G401 (cell line): ENCODE measurements at regions not wholly inside any gene's neighbourhood (a gene's known extent, or its start where the extent isn't known, plus 50 kb on each side); places are given as distances from the start of the nearest gene placed in this dataset.

Experiments
- DNase-seq: peaks from one replicate; pipeline ENCODE4 v3.0.0-alpha.2; 2015; ENCODE audit warnings: low spot score
- in situ Hi-C: cut with HindIII; loops from 2 replicates; pipeline ENCODE4 v1.10.0; 2016; ENCODE audit warnings: low sequenced_read_pairs, mixed read lengths

- in situ Hi-C loops: no loop called here
- no peak for DNase-seq
These were observed 548.5 kb upstream of the NEGR1 start for GRCh38 chr1:72830606-72831390.

- in situ Hi-C loops: no loop called here
- DNase-seq: no peak
These were observed 544.9 kb upstream of the NEGR1 start for GRCh38 chr1:72827278-72827677.

GRCh38 chr1:72804541-72804940 lies 522.2 kb upstream of the NEGR1 start:
- in situ Hi-C loops: no loop called here

GRCh38 chr1:72781038-72781437 lies 498.7 kb upstream of the NEGR1 start:
- in situ Hi-C loops: no loop called here
- DNase-seq: no peak

More at GRCh38 chr1:72804541-72804940, 522.2 kb upstream of the NEGR1 start:
- DNase-seq: no peak

- in situ Hi-C loops: no loop called here
- no peak for DNase-seq
These were observed 497.9 kb upstream of the NEGR1 start for GRCh38 chr1:72780212-72780611.

- peak; percentile 9 for DNase-seq
- in situ Hi-C loops: no loop called here
These were observed 495.6 kb upstream of the NEGR1 start for GRCh38 chr1:72777918-72778317.

GRCh38 chr1:72763481-72763880 lies 481.1 kb upstream of the NEGR1 start:
- DNase-seq: no peak
- in situ Hi-C loops: no loop called here

GRCh38 chr1:72759486-72759885 lies 477.1 kb upstream of the NEGR1 start:
- in situ Hi-C loops: no loop called here
- DNase-seq: no peak

- in situ Hi-C loops: no loop called here
- DNase-seq: no peak
These were observed 475.5 kb upstream of the NEGR1 start for GRCh38 chr1:72757843-72758242.

GRCh38 chr1:72745413-72745812 lies 463.1 kb upstream of the NEGR1 start:
- in situ Hi-C loops: no loop called here

GRCh38 chr1:72734415-72734814 lies 452.1 kb upstream of the NEGR1 start:
- no peak for DNase-seq
- in situ Hi-C loops: no loop called here

More at GRCh38 chr1:72745413-72745812, 463.1 kb upstream of the NEGR1 start:
- no peak for DNase-seq

- in situ Hi-C loops: no loop called here
- DNase-seq: no peak
These were observed 442.9 kb upstream of the NEGR1 start for GRCh38 chr1:72724951-72725861.

- DNase-seq: no peak
- in situ Hi-C loops: no loop called here
These were observed 423.6 kb upstream of the NEGR1 start for GRCh38 chr1:72705921-72706320.

- in situ Hi-C loops: no loop called here
- no peak for DNase-seq
These were observed 422.6 kb upstream of the NEGR1 start for GRCh38 chr1:72704841-72705477.

GRCh38 chr1:72697410-72697809 lies 415.1 kb upstream of the NEGR1 start:
- DNase-seq: no peak
- in situ Hi-C loops: no loop called here

GRCh38 chr1:72693899-72694298 lies 411.6 kb upstream of the NEGR1 start:
- in situ Hi-C loops: no loop called here
- DNase-seq: no peak

GRCh38 chr1:72693376-72693775 lies 411.0 kb upstream of the NEGR1 start:
- DNase-seq: no peak
- in situ Hi-C loops: no loop called here

- in situ Hi-C loops: no loop called here
- DNase-seq: no peak
These were observed 408.5 kb upstream of the NEGR1 start for GRCh38 chr1:72690871-72691270.

- no peak for DNase-seq
- in situ Hi-C loops: no loop called here
These were observed 396.3 kb upstream of the NEGR1 start for GRCh38 chr1:72678683-72679082.

- no peak for DNase-seq
- in situ Hi-C loops: no loop called here
These were observed 388.6 kb upstream of the NEGR1 start for GRCh38 chr1:72670902-72671301.
